ENCODE measurements at regions not wholly inside any gene's neighbourhood (a gene's known extent, or its start where the extent isn't known, plus 50 kb on each side); places are given as distances from the start of the nearest gene placed in this dataset.

GRCh38 chr4:33149658-33150524 is 2429.7 kb downstream of the PCDH7 start:
- no peak for DNase-seq

GRCh38 chr4:33150525-33150910 is 2430.3 kb downstream of the PCDH7 start:
- DNase-seq, result no peak

- DNase-seq, result peak; percentile 13 to 67
Observed at GRCh38 chr4:33160126-33160525, 2440.0 kb downstream of the PCDH7 start.

- DNase-seq, result no peak
Observed at GRCh38 chr4:33161202-33161601, 2441.0 kb downstream of the PCDH7 start.

- DNase-seq, result no peak
Observed at GRCh38 chr4:33162122-33162521, 2442.0 kb downstream of the PCDH7 start.

- peak in 1 of 2 experiments; percentile 44 for DNase-seq
Observed at GRCh38 chr4:33171873-33172525, 2451.8 kb downstream of the PCDH7 start.

- no peak for DNase-seq
Observed at GRCh38 chr4:33176566-33176965, 2456.4 kb downstream of the PCDH7 start.

- DNase-seq, result no peak
Observed at GRCh38 chr4:33184657-33185290, 2464.6 kb downstream of the PCDH7 start.

GRCh38 chr4:33187035-33187434 is 2466.9 kb downstream of the PCDH7 start:
- no peak for DNase-seq

GRCh38 chr4:33188733-33189132 is 2468.6 kb downstream of the PCDH7 start:
- no peak for DNase-seq

GRCh38 chr4:33189169-33189568 is 2469.0 kb downstream of the PCDH7 start:
- no peak for DNase-seq

GRCh38 chr4:33193109-33193508 is 2472.9 kb downstream of the PCDH7 start:
- no peak for DNase-seq

- no peak for DNase-seq
Observed at GRCh38 chr4:33200377-33200776, 2480.2 kb downstream of the PCDH7 start.

- no peak for DNase-seq
Observed at GRCh38 chr4:33218238-33218637, 2498.1 kb downstream of the PCDH7 start.

- DNase-seq, result no peak
Observed at GRCh38 chr4:33226133-33226532, 2506.0 kb downstream of the PCDH7 start.

- DNase-seq, result no peak
Observed at GRCh38 chr4:33226783-33227182, 2506.6 kb downstream of the PCDH7 start.

- no peak for DNase-seq
Observed at GRCh38 chr4:33255094-33255493, 2534.9 kb downstream of the PCDH7 start.

- no peak for DNase-seq
Observed at GRCh38 chr4:33255507-33255906, 2535.3 kb downstream of the PCDH7 start.

- no peak for DNase-seq
Observed at GRCh38 chr4:33262824-33263223, 2542.7 kb downstream of the PCDH7 start.

GRCh38 chr4:33268776-33269175 is 2548.6 kb downstream of the PCDH7 start:
- no peak for DNase-seq

GRCh38 chr4:33270403-33270802 is 2550.2 kb downstream of the PCDH7 start:
- DNase-seq, result no peak

- no peak for DNase-seq
Observed at GRCh38 chr4:33272722-33273121, 2552.6 kb downstream of the PCDH7 start.

- no peak for DNase-seq
Observed at GRCh38 chr4:33283818-33284217, 2563.6 kb downstream of the PCDH7 start.
